Panc1 (cell line): ENCODE measurements at regions not wholly inside any gene's neighbourhood (a gene's known extent, or its start where the extent isn't known, plus 50 kb on each side); places are given as distances from the start of the nearest gene placed in this dataset.
"Not testable (repeated sequence)": the region's sequence is repeated elsewhere in the genome, so short reads cannot be mapped to it uniquely, and the experiment has no call there.

Experiments used
- CTCF ChIP-seq: fragments of 450-650 bp; IDR thresholded peaks from 2 replicates; pipeline ENCODE4 v1.5.1; 2017; ENCODE audit warnings: mild to moderate bottlenecking
- POLR2AphosphoS5 ChIP-seq: IDR thresholded peaks from 2 replicates; pipeline ENCODE4 v1.6.1; 2012; ENCODE audit warnings: mild to moderate bottlenecking, low read depth, low read length, moderate library complexity
- REST ChIP-seq, 2 experiments: IDR thresholded peaks; 2 replicates each; pipeline ENCODE4 v1.6.1; 2011 to 2012; ENCODE audit warnings: low read depth in 2 of 2, control low read depth in 1 of 2, low read length in 1 of 2, mild to moderate bottlenecking in 1 of 2, moderate library complexity in 1 of 2; ENCODE audit not compliant: insufficient read depth in 1 of 2
- TCF7L2 ChIP-seq: IDR thresholded peaks from 2 replicates; pipeline ENCODE4 v1.6.1; 2011; ENCODE audit warnings: mild to moderate bottlenecking, low read depth, low read length, inconsistent platforms

GRCh38 chr15:22186846-22187532 is 106.7 kb downstream of the OR4M2 start:
- TF ChIP-seq CTCF; TCF7L2; POLR2AphosphoS5; REST (IDR thresholded peaks at IDR 0.05; ENCODE audit: insufficient read depth in 1 of 2, low read depth in 2 of 2, low read length in 1 of 2): not testable (repeated sequence)
